ENCODE measurements at regions not wholly inside any gene's neighbourhood (a gene's known extent, or its start where the extent isn't known, plus 50 kb on each side); places are given as distances from the start of the nearest gene placed in this dataset.

DNA sequence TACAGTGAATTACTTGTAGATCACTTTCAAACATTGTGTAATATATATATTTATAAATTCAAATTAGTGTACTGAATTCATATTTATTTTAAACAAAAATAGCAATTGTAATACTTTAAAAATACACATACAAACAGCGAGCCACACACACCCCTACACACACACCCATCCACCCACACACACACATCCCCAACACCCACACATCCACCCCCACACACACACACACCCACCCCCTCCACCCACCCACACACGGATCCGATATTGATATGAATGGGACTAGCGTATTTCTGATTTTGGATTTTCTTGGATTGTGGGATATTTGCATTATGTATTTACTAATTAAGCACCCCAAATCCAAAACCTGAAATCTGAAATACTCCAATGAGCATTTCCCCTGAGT, 451.2 kb downstream of the PCDH7 start:
- TF ChIP-seq, protein P1, sequence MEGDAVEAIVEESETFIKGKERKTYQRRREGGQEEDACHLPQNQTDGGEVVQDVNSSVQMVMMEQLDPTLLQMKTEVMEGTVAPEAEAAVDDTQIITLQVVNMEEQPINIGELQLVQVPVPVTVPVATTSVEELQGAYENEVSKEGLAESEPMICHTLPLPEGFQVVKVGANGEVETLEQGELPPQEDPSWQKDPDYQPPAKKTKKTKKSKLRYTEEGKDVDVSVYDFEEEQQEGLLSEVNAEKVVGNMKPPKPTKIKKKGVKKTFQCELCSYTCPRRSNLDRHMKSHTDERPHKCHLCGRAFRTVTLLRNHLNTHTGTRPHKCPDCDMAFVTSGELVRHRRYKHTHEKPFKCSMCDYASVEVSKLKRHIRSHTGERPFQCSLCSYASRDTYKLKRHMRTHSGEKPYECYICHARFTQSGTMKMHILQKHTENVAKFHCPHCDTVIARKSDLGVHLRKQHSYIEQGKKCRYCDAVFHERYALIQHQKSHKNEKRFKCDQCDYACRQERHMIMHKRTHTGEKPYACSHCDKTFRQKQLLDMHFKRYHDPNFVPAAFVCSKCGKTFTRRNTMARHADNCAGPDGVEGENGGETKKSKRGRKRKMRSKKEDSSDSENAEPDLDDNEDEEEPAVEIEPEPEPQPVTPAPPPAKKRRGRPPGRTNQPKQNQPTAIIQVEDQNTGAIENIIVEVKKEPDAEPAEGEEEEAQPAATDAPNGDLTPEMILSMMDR (IDR thresholded peaks at IDR 0.05; ENCODE audit: insufficient read depth, low read length, missing control alignments), result no peak
- ChIA-PET POLR2A (no interaction called here), CTCF (no interaction called here)
- DNase-seq (ENCODE audit: low read depth, low spot score), result no peak
- no peak overlapping the region for H3K4me3 ChIP-seq (ENCODE audit: low read depth, low read length)

DNA sequence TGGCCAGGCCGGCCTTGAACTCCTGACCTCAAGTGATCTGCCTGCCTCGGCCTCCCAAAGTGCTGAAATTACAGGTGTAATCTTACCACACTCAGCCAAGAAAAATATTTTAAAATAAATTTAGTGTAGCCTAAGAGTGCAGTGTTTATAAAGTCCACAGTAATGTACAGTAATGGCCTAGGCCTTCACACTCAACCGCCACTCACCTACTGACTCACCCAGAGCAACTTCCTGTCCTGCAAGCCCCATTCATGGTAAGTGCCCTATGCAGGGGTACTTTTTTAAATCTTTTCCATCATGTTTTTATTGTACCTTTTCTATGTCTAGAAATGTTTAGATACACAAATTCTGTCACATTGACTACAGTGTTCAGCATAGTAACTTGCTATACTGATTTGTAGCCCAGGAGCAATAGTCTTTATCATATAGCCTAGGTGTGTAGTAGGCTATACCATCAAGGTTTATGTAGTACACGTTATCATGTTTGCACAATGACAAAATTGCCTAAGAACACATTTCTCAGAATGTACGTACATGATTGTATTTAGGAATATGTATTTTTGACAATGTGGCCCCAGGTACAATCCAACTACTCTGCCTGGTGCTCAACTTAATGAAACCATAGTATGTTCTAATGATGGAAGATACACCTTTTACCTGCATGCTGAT, 455.2 kb downstream of the PCDH7 start:
- TF ChIP-seq, protein P1 (IDR thresholded peaks at IDR 0.05; ENCODE audit: insufficient read depth, low read length, missing control alignments), result no peak
- CTCF ChIA-PET, result no interaction called here
- no peak overlapping the region for H3K4me3 ChIP-seq (ENCODE audit: low read depth, low read length)
- POLR2A ChIA-PET, result no interaction called here
- DNase-seq (ENCODE audit: low read depth, low spot score), result no peak

DNA sequence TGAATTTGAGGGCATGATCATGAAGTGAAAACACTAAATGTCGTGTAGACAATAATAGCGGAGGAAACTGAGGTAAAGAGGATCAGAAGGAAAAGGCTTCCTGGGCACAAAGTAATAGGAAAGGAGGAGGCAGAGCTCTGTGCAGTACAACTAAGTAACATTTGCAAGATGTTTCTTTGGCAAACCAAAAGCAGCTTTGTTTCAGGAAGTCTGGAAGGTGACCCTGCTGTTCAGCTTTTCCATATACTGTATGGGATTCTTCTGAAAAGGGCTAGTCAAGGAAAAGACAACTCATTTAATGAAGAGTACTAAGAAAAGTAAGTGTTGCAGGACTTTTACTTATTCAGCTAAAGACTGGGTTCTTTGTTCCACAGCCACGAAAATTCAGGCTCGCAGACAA, 463.1 kb downstream of the PCDH7 start:
- ChIA-PET POLR2A (no interaction called here), CTCF (no interaction called here)
- H3K4me3 ChIP-seq (ENCODE audit: low read depth, low read length), result no peak overlapping the region
- TF ChIP-seq, protein P1 (IDR thresholded peaks at IDR 0.05; ENCODE audit: insufficient read depth, low read length, missing control alignments), result no peak
- DNase-seq (ENCODE audit: low read depth, low spot score), result no peak

DNA sequence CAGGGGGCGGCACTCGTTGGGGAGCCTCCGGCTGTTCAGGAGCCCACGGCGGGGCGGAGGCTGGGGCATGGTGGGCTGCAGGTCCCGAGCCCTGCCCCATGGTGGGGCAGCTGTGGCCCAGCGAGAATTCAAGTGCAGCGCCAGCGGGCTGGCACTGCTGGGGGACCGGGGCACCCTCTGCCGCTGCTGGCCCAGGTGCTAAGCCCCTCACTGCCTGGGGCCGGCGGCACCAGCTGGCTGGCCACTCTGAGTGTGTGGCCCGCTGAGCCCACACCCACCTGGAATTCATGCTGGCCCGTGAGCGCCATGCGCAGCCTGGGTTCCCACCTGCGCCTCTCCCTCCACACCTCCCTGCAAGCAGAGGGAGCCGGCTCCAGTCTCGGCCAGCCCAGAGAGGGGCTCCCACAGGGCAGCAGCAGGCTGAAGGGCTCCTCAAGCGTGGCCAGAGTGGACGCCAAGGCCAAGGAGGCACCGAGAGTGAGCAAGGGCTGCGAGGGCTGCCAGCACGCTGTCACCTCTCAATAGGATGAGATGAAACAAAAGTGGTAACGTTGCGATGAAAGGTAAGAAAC, 464.9 kb downstream of the PCDH7 start:
- H3K4me3 ChIP-seq (ENCODE audit: low read depth, low read length), result no peak overlapping the region
- TF ChIP-seq, protein P1 (IDR thresholded peaks at IDR 0.05; ENCODE audit: insufficient read depth, low read length, missing control alignments), result no peak
- POLR2A ChIA-PET, result no interaction called here
- no peak for DNase-seq (ENCODE audit: low read depth, low spot score)
- CTCF ChIA-PET, result no interaction called here

DNA sequence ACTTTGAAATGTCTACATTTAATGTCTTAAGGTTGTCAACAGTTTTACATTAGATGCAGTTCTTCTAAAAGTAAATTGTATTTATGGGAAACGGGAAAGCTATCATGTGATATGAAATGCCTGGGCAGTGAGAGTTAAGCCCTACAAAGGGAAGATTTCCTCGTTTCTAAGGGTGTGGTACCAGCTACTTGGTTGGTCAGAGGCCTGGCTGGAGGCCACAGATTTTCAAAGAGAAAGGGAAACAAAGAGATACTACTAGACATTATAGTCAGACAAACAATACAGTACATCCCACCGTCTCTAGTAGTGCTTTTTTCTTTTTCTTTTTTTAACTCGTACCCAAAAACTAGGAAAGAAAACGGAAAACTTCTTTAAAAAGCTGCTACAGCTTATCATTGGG, 467.8 kb downstream of the PCDH7 start:
- DNase-seq (ENCODE audit: low read depth, low spot score), result no peak
- POLR2A ChIA-PET, result no interaction called here
- CTCF ChIA-PET, result no interaction called here
- TF ChIP-seq, protein P1 (IDR thresholded peaks at IDR 0.05; ENCODE audit: insufficient read depth, low read length, missing control alignments), result no peak
- no peak overlapping the region for H3K4me3 ChIP-seq (ENCODE audit: low read depth, low read length)

DNA sequence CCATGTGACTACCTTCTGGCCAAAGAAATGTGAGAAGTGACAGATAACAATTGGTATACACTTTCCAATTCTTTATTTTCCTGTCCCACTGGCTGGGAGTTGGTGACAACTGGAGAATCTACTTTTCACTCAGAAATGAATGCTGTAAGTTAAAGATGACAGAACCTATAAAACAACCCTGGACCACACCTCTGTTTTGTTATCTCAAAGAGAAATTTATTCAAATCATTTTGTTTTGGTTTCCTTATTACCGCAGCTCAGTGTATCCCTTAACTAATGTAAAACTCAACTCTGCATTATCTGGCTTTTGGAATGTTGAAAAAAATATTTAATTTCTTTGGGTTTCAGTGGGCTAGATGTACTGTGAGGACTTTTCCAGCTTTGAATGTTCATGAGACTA, 469.8 kb downstream of the PCDH7 start:
- no peak overlapping the region for H3K4me3 ChIP-seq (ENCODE audit: low read depth, low read length)
- no peak for DNase-seq (ENCODE audit: low read depth, low spot score)
- ChIA-PET POLR2A (no interaction called here), CTCF (no interaction called here)
- TF ChIP-seq, protein P1 (IDR thresholded peaks at IDR 0.05; ENCODE audit: insufficient read depth, low read length, missing control alignments), result no peak
